H1 (cell line): ENCODE measurements at regions not wholly inside any gene's neighbourhood (a gene's known extent, or its start where the extent isn't known, plus 50 kb on each side); places are given as distances from the start of the nearest gene placed in this dataset.

Experiments
- CTCF ChIA-PET: fragments of 300-600 bp; sonication (Branson Sonifier 250); formaldehyde crosslinking; loops from one replicate; lab custom pipeline; 2021; ENCODE audit not compliant: partially characterized antibody; lab: Charles Lee
- POLR2A ChIA-PET: fragments of 300-600 bp; sonication (Branson Sonifier 250); formaldehyde crosslinking; loops from one replicate; lab custom pipeline; 2021; ENCODE audit warnings: inconsistent platforms; ENCODE audit not compliant: partially characterized antibody; lab: Charles Lee
- DNase-seq, 2 experiments: peaks; one replicate each; pipeline versions ENCODE4 v3.0.0 to v3.0.0-alpha.2; 2010 to 2022; ENCODE audit warnings: low spot score in 2 of 2, low read depth in 1 of 2, mixed read lengths in 1 of 2
- FAIRE-seq: peaks from 2 replicates; lab custom pipeline; 2011; peaks lifted over from hg19 to GRCh38; lab: Jason Lieb, UNC
- H2AFZ ChIP-seq: 2 replicates; pipeline ENCODE4 v1.8.1; 2012; ENCODE audit warnings: low read length, inconsistent platforms
- H2AK5ac ChIP-seq: 2 replicates; pipeline ENCODE4 v1.6.1; 2013; ENCODE audit warnings: low read depth, low read length
- H2BK120ac ChIP-seq: replicated peaks from 2 replicates; pipeline ENCODE3; 2013; ENCODE audit warnings: low read depth, low read length, inconsistent platforms
- H2BK12ac ChIP-seq: 2 replicates; pipeline ENCODE4 v1.6.1; 2013; ENCODE audit warnings: low read depth, low read length
- H2BK15ac ChIP-seq: 2 replicates; pipeline ENCODE4 v1.6.1; 2013; ENCODE audit warnings: low read length
- H2BK20ac ChIP-seq: 2 replicates; pipeline ENCODE4 v1.6.1; 2013; ENCODE audit warnings: low read length
- H2BK5ac ChIP-seq: 2 replicates; pipeline ENCODE4 v1.6.1; 2013; ENCODE audit warnings: low read depth, low read length
- H3K14ac ChIP-seq: 2 replicates; pipeline ENCODE4 v1.6.1; 2013; ENCODE audit warnings: inconsistent platforms; ENCODE audit not compliant: insufficient read length
- H3K18ac ChIP-seq: 2 replicates; pipeline ENCODE4 v1.6.1; 2013; ENCODE audit warnings: low read length; ENCODE audit errors: extremely low read depth
- H3K23ac ChIP-seq: 2 replicates; pipeline ENCODE4 v1.6.1; 2013; ENCODE audit warnings: inconsistent platforms; ENCODE audit not compliant: insufficient read length
- H3K23me2 ChIP-seq: 2 replicates; pipeline ENCODE4 v1.6.1; 2013; ENCODE audit warnings: low read depth, low read length
- H3K27ac ChIP-seq: 2 replicates; pipeline ENCODE4 v1.6.1; 2011; ENCODE audit warnings: low read depth, low read length, inconsistent platforms
- H3K27me3 ChIP-seq, 4 experiments: replicated peaks in 1 of 4; 1 replicate in 1 of 4; 2 replicates in 3 of 4; pipeline versions ENCODE4 v1.6.1 to v1.8.1; 2011 to 2013; ENCODE audit warnings: low read length in 3 of 4, mild to moderate bottlenecking in 3 of 4, inconsistent platforms in 2 of 4, mixed read lengths in 2 of 4, moderate library complexity in 1 of 4; ENCODE audit not compliant: control insufficient read depth in 3 of 4, insufficient read depth in 3 of 4; ENCODE audit errors: extremely low read depth in 1 of 4
- H3K36me3 ChIP-seq, 4 experiments: 2 replicates each; pipeline versions ENCODE4 v1.6.1 to v1.8.1; 2011 to 2013; ENCODE audit warnings: mild to moderate bottlenecking in 4 of 4, low read length in 3 of 4, moderate library complexity in 2 of 4, control low read depth in 1 of 4, inconsistent platforms in 1 of 4; ENCODE audit not compliant: insufficient read depth in 4 of 4, control insufficient read depth in 2 of 4
- H3K4ac ChIP-seq: replicated peaks from 2 replicates; pipeline ENCODE3; 2013; ENCODE audit warnings: low read length, low read depth, mixed read lengths, inconsistent platforms; ENCODE audit not compliant: insufficient read length
- H3K4me1 ChIP-seq, 4 experiments: replicated peaks in 1 of 4; 1 replicate in 1 of 4; 2 replicates in 3 of 4; pipeline versions ENCODE4 v1.6.1 to v1.8.1; 2011 to 2013; ENCODE audit warnings: low read length in 3 of 4, inconsistent platforms in 2 of 4, mixed read lengths in 1 of 4; ENCODE audit not compliant: insufficient read depth in 4 of 4, control insufficient read depth in 3 of 4
- H3K4me2 ChIP-seq, 2 experiments: 2 replicates each; pipeline versions ENCODE4 v1.6.1 to v1.8.1; 2011 to 2013; ENCODE audit warnings: low read depth in 2 of 2, low read length in 2 of 2, control low read depth in 1 of 2, inconsistent platforms in 1 of 2, mild to moderate bottlenecking in 1 of 2; ENCODE audit not compliant: insufficient read depth in 1 of 2
- H3K4me3 ChIP-seq, 4 experiments: fragments of 200-600, 300-600 bp in 1 of 4; sonication (generic), shearing (Covaris generic), sonication (Bioruptor Twin) in 1 of 4; 2 replicates each; pipeline versions ENCODE4 v1.5.1 to v1.8.1; 2011 to 2016; ENCODE audit warnings: low read length in 4 of 4, low read depth in 3 of 4, control low read depth in 2 of 4, inconsistent platforms in 2 of 4, mild to moderate bottlenecking in 2 of 4, mixed read lengths in 1 of 4, moderate library complexity in 1 of 4; ENCODE audit not compliant: insufficient read depth in 2 of 4; ENCODE audit errors: extremely low read depth in 1 of 4
- H3K56ac ChIP-seq: replicated peaks from 2 replicates; pipeline ENCODE3; 2013; ENCODE audit warnings: low read depth, mild to moderate bottlenecking, mixed read lengths, low read length, inconsistent platforms; ENCODE audit not compliant: insufficient read length
- H3K79me1 ChIP-seq: 2 replicates; pipeline ENCODE4 v1.6.1; 2013; ENCODE audit warnings: low read depth, low read length, control low read depth
- H3K79me2 ChIP-seq, 2 experiments: 2 replicates each; pipeline versions ENCODE4 v1.6.1 to v1.8.1; 2012 to 2013; ENCODE audit warnings: low read length in 2 of 2, mild to moderate bottlenecking in 2 of 2, inconsistent platforms in 1 of 2; ENCODE audit not compliant: insufficient read depth in 2 of 2, control insufficient read depth in 1 of 2
- H3K9ac ChIP-seq, 4 experiments: replicated peaks in 1 of 4; 1 replicate in 1 of 4; 2 replicates in 3 of 4; pipeline versions ENCODE4 v1.6.1 to v1.8.1; 2011 to 2013; ENCODE audit warnings: low read depth in 3 of 4, low read length in 3 of 4, control low read depth in 2 of 4, mild to moderate bottlenecking in 2 of 4, moderate library complexity in 2 of 4, inconsistent platforms in 1 of 4; ENCODE audit errors: extremely low read depth in 1 of 4
- H3K9me3 ChIP-seq, 2 experiments: 2 replicates each; pipeline versions ENCODE4 v1.6.1 to v1.8.1; 2012 to 2013; ENCODE audit warnings: mild to moderate bottlenecking in 2 of 2, moderate library complexity in 2 of 2, control low read depth in 1 of 2, inconsistent platforms in 1 of 2, low read depth in 1 of 2, low read length in 1 of 2, mixed read lengths in 1 of 2; ENCODE audit not compliant: insufficient read depth in 2 of 2
- H4K20me1 ChIP-seq, 2 experiments: replicated peaks in 1 of 2; 2 replicates each; pipeline versions ENCODE3 to v1.8.1; 2011 to 2013; ENCODE audit warnings: inconsistent platforms in 2 of 2, low read length in 2 of 2, mild to moderate bottlenecking in 1 of 2; ENCODE audit not compliant: insufficient read depth in 2 of 2, control insufficient read depth in 1 of 2
- H4K5ac ChIP-seq: 2 replicates; pipeline ENCODE4 v1.6.1; 2013; ENCODE audit warnings: low read length, low read depth, mixed read lengths, inconsistent platforms; ENCODE audit not compliant: insufficient read length
- H4K8ac ChIP-seq: 2 replicates; pipeline ENCODE4 v1.8.0; 2013; ENCODE audit warnings: mild to moderate bottlenecking, moderate library complexity, low read length, inconsistent platforms; ENCODE audit not compliant: insufficient read depth; ENCODE audit errors: extremely low read depth
- H4K91ac ChIP-seq: replicated peaks from 2 replicates; pipeline ENCODE3; 2013; ENCODE audit warnings: low read length, mixed read lengths, inconsistent platforms; ENCODE audit not compliant: insufficient read length
- CBX8 ChIP-seq: fragments of 300-800, 300-1000 bp; sonication (generic); IDR thresholded peaks from 2 replicates; pipeline ENCODE4 v1.7.1; 2016; ENCODE audit warnings: low read depth, low read length, borderline replicate concordance
- CHD2 ChIP-seq: IDR thresholded peaks from 2 replicates; pipeline ENCODE4 v1.6.1; 2012; ENCODE audit warnings: low read length, improper control_type of control experiment
- CREB1 ChIP-seq: IDR thresholded peaks from 2 replicates; pipeline ENCODE4 v1.6.1; 2012; ENCODE audit warnings: inconsistent platforms
- EZH2 ChIP-seq: fragments of 200-600 bp; sonication (generic); IDR thresholded peaks from 2 replicates; pipeline ENCODE4 v1.7.1; 2012; ENCODE audit warnings: low read depth, mild to moderate bottlenecking, moderate library complexity, low read length, inconsistent platforms; ENCODE audit not compliant: severe bottlenecking
- FOSL1 ChIP-seq: IDR thresholded peaks from 2 replicates; pipeline ENCODE4 v1.6.1; 2011; ENCODE audit warnings: mild to moderate bottlenecking, low read depth, low read length, moderate library complexity; ENCODE audit not compliant: insufficient read depth
- JUND ChIP-seq: IDR thresholded peaks from 2 replicates; pipeline ENCODE4 v1.6.1; 2011; ENCODE audit warnings: mild to moderate bottlenecking, improper control_type of control experiment, low read length
- PHF8 ChIP-seq: fragments of 200-600 bp; sonication (generic); conservative IDR thresholded peaks from 2 replicates; pipeline ENCODE4 v1.7.1; 2012; ENCODE audit warnings: low read depth, mild to moderate bottlenecking, inconsistent platforms, low read length, moderate library complexity
- RNF2 ChIP-seq: fragments of 200-900, 300-1000 bp; sonication (generic); IDR thresholded peaks from 2 replicates; pipeline ENCODE4 v1.7.1; 2016; ENCODE audit warnings: borderline replicate concordance, low read depth, mild to moderate bottlenecking, antibody characterized with exemption, low read length; ENCODE audit not compliant: poor library complexity, severe bottlenecking; ENCODE audit errors: missing control alignments
- SIRT6 ChIP-seq: IDR thresholded peaks from one replicate; pipeline ENCODE4 v1.7.1; 2012; ENCODE audit warnings: low read length, inconsistent platforms
- ZNF274 ChIP-seq: IDR thresholded peaks from 2 replicates; pipeline ENCODE4 v1.7.0; 2012; ENCODE audit warnings: low read length, borderline replicate concordance; ENCODE audit errors: extremely low read depth
- WGBS, 2 experiments: shearing (Covaris generic) in 1 of 2; methylation state at CpG; one replicate each; pipeline versions ENCODE4 v1.1.6 to v1.1.7; 2013 to 2015; ENCODE audit warnings: low lambda C conversion rate in 2 of 2, mixed read lengths in 2 of 2, inconsistent platforms in 1 of 2, low coverage in 1 of 2, missing lambda C conversion rate in 1 of 2; ENCODE audit not compliant: insufficient replicate concordance in 2 of 2, insufficient coverage in 1 of 2, insufficient read length in 1 of 2; ENCODE audit errors: extremely low coverage in 1 of 2, missing lambda C conversion rate in 1 of 2; 5-methylcytosine and 5-hydroxymethylcytosine counted together
- TF ChIP-seq, protein P1 (sequence below): IDR thresholded peaks from 2 replicates; pipeline ENCODE4 v1.6.1; 2011; ENCODE audit warnings: low read length, improper control_type of control experiment

GRCh38 chr4:95898226-95898625 lies 58.3 kb downstream of the PDHA2 start:
- no peaks in the 10 kb centered on the region for H3K79me1 ChIP-seq
- H2BK15ac ChIP-seq, result no peak overlapping the region
- H3K36me3 ChIP-seq, result no peaks in the 10 kb centered on the region
- H3K23ac ChIP-seq, result no peak overlapping the region
- WGBS, 2 experiments, result 95% methylated on average over 2 of the region's 2 CpGs; no CpG with 5 or more reads in 1 of the 2 experiments
- H3K56ac ChIP-seq, result no peak overlapping the region
- FAIRE-seq, result no peak
- no peaks in the 10 kb centered on the region for H3K27me3 ChIP-seq
- H3K4me1 ChIP-seq, result peaks cover 0 to 4% (median 2%) of the 10 kb centered on the region in 4 experiments; a peak in 1 of 7 replicates
- no peak overlapping the region for H3K9ac ChIP-seq
- no peak overlapping the region for H2BK12ac ChIP-seq
- H3K4me2 ChIP-seq, result no peak overlapping the region
- H3K27ac ChIP-seq, result no peak overlapping the region
- H2BK120ac ChIP-seq, result no peak overlapping the region
- H4K8ac ChIP-seq, result no peak overlapping the region
- no peak overlapping the region for H2AFZ ChIP-seq
- no peak overlapping the region for H2BK20ac ChIP-seq
- TF ChIP-seq FOSL1, result no peak
- no peak for TF ChIP-seq CBX8
- no peak for TF ChIP-seq SIRT6
- TF ChIP-seq, protein P1, sequence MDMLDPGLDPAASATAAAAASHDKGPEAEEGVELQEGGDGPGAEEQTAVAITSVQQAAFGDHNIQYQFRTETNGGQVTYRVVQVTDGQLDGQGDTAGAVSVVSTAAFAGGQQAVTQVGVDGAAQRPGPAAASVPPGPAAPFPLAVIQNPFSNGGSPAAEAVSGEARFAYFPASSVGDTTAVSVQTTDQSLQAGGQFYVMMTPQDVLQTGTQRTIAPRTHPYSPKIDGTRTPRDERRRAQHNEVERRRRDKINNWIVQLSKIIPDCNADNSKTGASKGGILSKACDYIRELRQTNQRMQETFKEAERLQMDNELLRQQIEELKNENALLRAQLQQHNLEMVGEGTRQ, result no peak
- TF ChIP-seq PHF8, result no peak
- TF ChIP-seq JUND, result no peak
- no peak for TF ChIP-seq RNF2
- no peak for TF ChIP-seq ZNF274
- no peak for TF ChIP-seq CHD2
- no peak for TF ChIP-seq EZH2
- TF ChIP-seq CREB1, result no peak
- TF ChIP-seq, all 59 proteins: peak for 0
- Histone ChIP-seq H3K14ac (no peak overlapping the region), H4K91ac (no peak overlapping the region), H3K23me2 (no peaks in the 10 kb centered on the region), H3K4me3 (no peak overlapping the region), H4K20me1 (no peaks in the 10 kb centered on the region), H2AK5ac (no peak overlapping the region), H3K18ac (no peak overlapping the region), H4K5ac (no peak overlapping the region), H2BK5ac (no peak overlapping the region), H3K9me3 (peaks cover 0 to 2% of the 10 kb centered on the region in 2 experiments; a peak in 2 of 4 replicates), H3K79me2 (no peaks in the 10 kb centered on the region), H3K4ac (no peak overlapping the region)
- CTCF ChIA-PET, result no interaction called here
- DNase-seq, result no peak
- POLR2A ChIA-PET, result no interaction called here
